Naive thymus-derived CD4-positive, alpha-beta T cell (primary cell): ENCODE measurements at regions not wholly inside any gene's neighbourhood (a gene's known extent, or its start where the extent isn't known, plus 50 kb on each side); places are given as distances from the start of the nearest gene placed in this dataset.

Source experiments
- ATAC-seq: fragments of 150-1000 bp; cut with Tn5 transposase; 2 replicates; pipeline ENCODE4 v1.10.0; 2021; ENCODE audit warnings: mild to moderate bottlenecking, moderate library complexity
- CTCF ChIA-PET: fragments of 350-600 bp; sonication (Branson Sonifier 250); formaldehyde crosslinking; loops from one replicate; lab custom pipeline; 2021; ENCODE audit warnings: antibody characterized with exemption; lab: Charles Lee
- POLR2A ChIA-PET: fragments of 350-600 bp; sonication (Branson Sonifier 250); formaldehyde crosslinking; loops from one replicate; lab custom pipeline; 2021; ENCODE audit warnings: antibody characterized with exemption, inconsistent platforms; lab: Charles Lee
- DNase-seq, 9 donors: peaks; one replicate each; pipeline versions ENCODE4 v3.0.0 to v3.0.0-alpha.2; 2020 to 2022; ENCODE audit warnings: mixed read lengths in 1 of 9
- H3K27ac ChIP-seq: one replicate; pipeline ENCODE4 v1.7.0; 2013; ENCODE audit warnings: mild to moderate bottlenecking, low read depth, low read length, moderate library complexity
- H3K27me3 ChIP-seq, 2 donors: one replicate each; pipeline ENCODE4 v1.7.0; 2013; ENCODE audit warnings: low read length in 2 of 2, mild to moderate bottlenecking in 2 of 2, moderate library complexity in 2 of 2; ENCODE audit not compliant: control insufficient read depth in 2 of 2, insufficient read depth in 2 of 2
- H3K36me3 ChIP-seq, 3 experiments: 1 replicate in 2 of 3; 2 replicates in 1 of 3; pipeline ENCODE4 v1.7.0; 2013; ENCODE audit warnings: low read length in 3 of 3, mild to moderate bottlenecking in 3 of 3, moderate library complexity in 1 of 3; ENCODE audit not compliant: insufficient read depth in 3 of 3, control insufficient read depth in 2 of 3
- H3K4me1 ChIP-seq, 2 donors: one replicate each; pipeline ENCODE4 v1.7.0; 2013; ENCODE audit warnings: low read length in 2 of 2, mild to moderate bottlenecking in 2 of 2, moderate library complexity in 1 of 2; ENCODE audit not compliant: control insufficient read depth in 2 of 2, insufficient read depth in 2 of 2
- H3K4me3 ChIP-seq: 2 replicates; pipeline ENCODE4 v1.7.0; 2013; ENCODE audit warnings: mild to moderate bottlenecking, low read length
- H3K9me3 ChIP-seq, 3 experiments: 1 replicate in 2 of 3; 2 replicates in 1 of 3; pipeline ENCODE4 v1.7.0; 2013; ENCODE audit warnings: low read length in 3 of 3; ENCODE audit not compliant: control insufficient read depth in 2 of 3
- H3K27ac Mint-ChIP-seq, 9 donors: one replicate each; pipeline ENCODE4 v1.8.0; 2020 to 2022; ENCODE audit warnings: mixed read lengths in 9 of 9, mild to moderate bottlenecking in 8 of 9, moderate library complexity in 5 of 9, inconsistent platforms in 2 of 9
- H3K27me3 Mint-ChIP-seq, 5 donors: one replicate each; pipeline ENCODE4 v1.8.0; 2021 to 2022; ENCODE audit warnings: mixed read lengths in 5 of 5, mild to moderate bottlenecking in 1 of 5
- H3K36me3 Mint-ChIP-seq, 5 donors: one replicate each; pipeline ENCODE4 v1.8.0; 2020 to 2022; ENCODE audit warnings: mixed read lengths in 5 of 5, mild to moderate bottlenecking in 3 of 5, inconsistent platforms in 1 of 5
- H3K4me1 Mint-ChIP-seq, 7 donors: one replicate each; pipeline ENCODE4 v1.8.0; 2020 to 2022; ENCODE audit warnings: mixed read lengths in 7 of 7, mild to moderate bottlenecking in 3 of 7, inconsistent platforms in 1 of 7
- H3K4me3 Mint-ChIP-seq, 10 donors: one replicate each; pipeline ENCODE4 v1.8.0; 2020 to 2022; ENCODE audit warnings: mild to moderate bottlenecking in 10 of 10, mixed read lengths in 10 of 10, moderate library complexity in 6 of 10, inconsistent platforms in 2 of 10
- H3K9me3 Mint-ChIP-seq, 11 donors: one replicate each; pipeline ENCODE4 v1.8.0; 2020 to 2022; ENCODE audit warnings: mixed read lengths in 11 of 11, mild to moderate bottlenecking in 4 of 11, inconsistent platforms in 1 of 11, moderate library complexity in 1 of 11
- intact Hi-C, 2 donors: fragments of 100-400 bp; cut with micrococcal nuclease; formaldehyde crosslinking; loops; one replicate each; pipeline ENCODE4 v1.15.1; 2023

DNA sequence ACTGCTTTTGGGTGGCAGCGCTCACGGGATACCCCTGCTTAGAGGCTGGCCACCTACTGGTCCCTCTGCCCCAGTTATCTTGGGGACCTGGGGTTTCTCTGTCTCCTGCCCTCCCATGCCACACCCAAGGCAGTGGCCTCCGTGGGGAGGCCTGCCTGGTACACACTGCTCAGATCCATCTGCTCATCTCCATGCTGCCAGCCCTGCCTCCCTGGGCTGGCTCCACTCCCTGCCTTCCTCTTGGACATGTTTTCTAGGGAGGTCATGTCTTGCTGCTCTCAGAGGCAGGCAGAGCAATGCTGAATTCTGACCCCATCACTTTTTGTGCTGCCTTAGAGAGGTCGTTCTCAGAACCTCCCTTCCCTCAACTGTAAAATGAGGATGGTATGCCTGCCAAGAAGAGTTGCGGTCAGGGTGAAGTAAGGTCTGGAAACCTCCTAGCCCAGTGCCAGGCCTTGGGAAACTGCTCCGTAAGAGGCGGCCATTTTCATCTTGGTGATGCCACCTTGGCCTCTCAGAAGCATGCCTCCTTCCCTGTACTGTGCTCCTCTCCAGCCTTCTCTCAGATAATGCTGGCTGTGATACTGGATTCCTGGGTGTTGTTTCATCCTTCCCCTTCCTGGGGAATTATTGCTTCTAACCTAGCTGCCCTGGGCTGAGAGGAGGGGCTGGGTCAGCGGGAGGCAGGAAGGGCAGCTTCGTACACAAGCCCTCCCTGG is 186.4 kb upstream of the ZBED5 start:
- intact Hi-C loops = no loop called here
- Histone ChIP-seq H3K36me3 (no peaks in the 10 kb centered on the region), H3K4me1 (no peaks in the 10 kb centered on the region), H3K27ac (no peak overlapping the region), H3K4me3 (no peak overlapping the region), H3K27me3 (no peaks in the 10 kb centered on the region), H3K9me3 (no peaks in the 10 kb centered on the region)
- H3K27ac Mint-ChIP-seq = no peak overlapping the region
- peaks cover 0 to 1% (median 0%) of the 10 kb centered on the region in 5 donors for H3K27me3 Mint-ChIP-seq
- H3K9me3 Mint-ChIP-seq = no peaks in the 10 kb centered on the region
- POLR2A ChIA-PET = no interaction called here
- DNase-seq (no peak), ATAC-seq (no peak)
- no peaks in the 10 kb centered on the region for H3K36me3 Mint-ChIP-seq
- H3K4me3 Mint-ChIP-seq = no peak overlapping the region
- H3K4me1 Mint-ChIP-seq = peaks cover 0 to 3% (median 0%) of the 10 kb centered on the region in 7 donors
- CTCF ChIA-PET = interaction anchor here (1.1 kb wide), 1 partner anchor 113 kb away, joined by 5 read pairs; no protein-coding TSS in a partner anchor

DNA sequence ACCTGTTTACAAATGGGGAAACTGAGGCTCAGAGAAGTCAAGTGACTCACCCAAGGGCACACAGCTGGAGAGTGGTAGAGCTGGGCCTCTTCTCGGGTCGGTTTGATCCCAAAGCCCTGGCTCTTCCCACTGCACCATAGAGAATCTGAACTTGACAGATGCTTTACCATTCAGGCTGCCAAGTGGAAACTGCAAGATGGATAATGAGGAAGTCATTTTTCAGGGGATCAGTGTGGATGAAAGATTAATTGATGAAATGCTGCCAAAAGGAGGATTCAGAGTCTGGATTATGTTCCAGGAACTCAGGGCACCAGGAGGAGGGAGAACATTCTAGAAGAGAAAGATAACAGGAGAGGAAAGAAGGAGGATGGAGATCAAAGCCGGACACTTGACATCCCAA is 185.9 kb upstream of the ZBED5 start:
- H3K9me3 ChIP-seq = no peaks in the 10 kb centered on the region
- Mint-ChIP-seq H3K4me3 (no peak overlapping the region), H3K36me3 (no peaks in the 10 kb centered on the region), H3K27me3 (peaks cover 0 to 1% (median 0%) of the 10 kb centered on the region in 5 donors), H3K4me1 (peaks cover 0 to 8% (median 2%) of the 10 kb centered on the region in 7 donors), H3K9me3 (no peaks in the 10 kb centered on the region), H3K27ac (peak overlapping the region in 2 of 9 donors; percentile 12 to 67)
- CTCF ChIA-PET = interaction anchor here (0.9 to 1.1 kb wide), 2 partner anchors 105 to 114 kb away, joined by 5 read pairs; no protein-coding TSS in a partner anchor
- no peaks in the 10 kb centered on the region for H3K4me1 ChIP-seq
- intact Hi-C loops = no loop called here
- ATAC-seq = no peak
- no peaks in the 10 kb centered on the region for H3K27me3 ChIP-seq
- no peak overlapping the region for H3K27ac ChIP-seq
- H3K36me3 ChIP-seq = no peaks in the 10 kb centered on the region
- POLR2A ChIA-PET = interaction anchor here (0.9 kb wide), 1 partner anchor 114 kb away, joined by 3 read pairs; no protein-coding TSS in a partner anchor
- DNase-seq = no peak
- no peak overlapping the region for H3K4me3 ChIP-seq

DNA sequence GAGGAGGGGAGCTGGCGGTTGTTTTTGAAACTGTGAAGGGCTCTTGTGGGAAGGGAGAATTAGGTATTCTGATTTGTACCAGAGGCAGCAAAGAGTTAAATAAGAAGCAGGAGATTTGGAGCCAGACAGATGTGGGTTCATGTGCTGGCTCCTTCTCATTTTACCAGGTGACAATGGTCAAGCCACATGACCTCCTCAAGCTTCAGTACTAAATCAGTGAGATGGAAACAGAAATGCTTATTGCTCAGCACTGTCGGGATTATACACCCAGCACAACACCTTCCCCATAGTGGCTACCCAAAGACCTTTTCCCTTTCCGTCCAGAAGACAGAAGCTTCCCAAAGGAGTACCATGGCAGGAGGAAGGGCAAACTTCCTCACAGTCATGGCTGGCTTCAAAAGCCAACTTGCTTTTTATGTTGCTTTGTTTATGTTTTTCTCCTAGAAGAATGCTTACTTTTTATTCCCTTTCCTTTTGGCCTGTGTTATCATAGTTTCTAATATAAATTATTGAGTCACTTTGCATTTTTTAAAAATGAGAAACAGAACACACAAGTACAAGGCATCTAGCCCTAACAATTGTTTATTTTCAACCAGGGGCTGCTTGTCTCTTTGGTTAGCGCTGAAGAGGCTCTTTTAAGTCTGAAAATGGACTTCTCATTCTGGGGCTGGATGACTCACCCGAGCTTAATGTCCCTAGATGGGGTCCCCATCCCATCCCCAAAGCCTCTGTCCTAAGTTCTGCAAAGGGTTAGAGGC is 181.5 kb upstream of the ZBED5 start:
- H3K4me3 ChIP-seq = no peak overlapping the region
- Mint-ChIP-seq H3K36me3 (no peaks in the 10 kb centered on the region), H3K4me3 (no peak overlapping the region), H3K27ac (peak overlapping the region in 3 of 9 donors; percentile 2 to 88 (median 10)), H3K27me3 (peaks cover 0 to 1% (median 0%) of the 10 kb centered on the region in 5 donors), H3K9me3 (no peaks in the 10 kb centered on the region), H3K4me1 (peaks cover 0 to 38% (median 25%) of the 10 kb centered on the region in 7 donors)
- intact Hi-C loops = loop anchor here in 1 of 2 donors (5.0 kb wide), 1 partner anchor 38 kb away; no protein-coding TSS in a partner anchor
- H3K9me3 ChIP-seq = no peaks in the 10 kb centered on the region
- DNase-seq = no peak
- ATAC-seq = no peak
- no peaks in the 10 kb centered on the region for H3K36me3 ChIP-seq
- POLR2A ChIA-PET = interaction anchor here (1.8 to 2.7 kb wide), 3 partner anchors 107 to 118 kb away, joined by 4 to 16 read pairs (median 13); no protein-coding TSS in a partner anchor
- no peaks in the 10 kb centered on the region for H3K27me3 ChIP-seq
- H3K4me1 ChIP-seq = peaks cover 0 to 15% of the 10 kb centered on the region in 2 donors
- no peak overlapping the region for H3K27ac ChIP-seq
- CTCF ChIA-PET = interaction anchor here (3.1 to 9.3 kb wide), 3 partner anchors 11 to 119 kb away, joined by 24 to 210 read pairs (median 69); no protein-coding TSS in a partner anchor

DNA sequence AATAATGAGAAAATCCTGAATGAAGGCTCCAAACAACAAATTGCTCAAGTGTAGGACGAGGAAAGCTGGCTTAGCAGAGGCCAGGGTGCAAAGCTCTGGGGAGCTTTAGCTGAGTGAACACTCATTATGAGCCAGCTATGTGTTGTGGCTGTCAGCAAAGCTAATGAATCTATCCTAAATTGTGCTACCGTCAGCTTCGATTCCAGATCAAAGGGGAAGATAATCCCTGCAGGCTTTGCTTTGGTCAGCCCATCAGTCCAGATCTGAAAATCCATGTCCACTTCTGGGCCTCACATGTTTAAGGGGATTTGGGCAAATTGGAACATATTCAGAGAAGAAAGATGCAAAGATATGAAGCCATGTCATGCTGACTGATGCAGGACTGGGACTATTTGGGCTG is 180.9 kb upstream of the ZBED5 start:
- Mint-ChIP-seq H3K27me3 (peaks cover 0 to 1% (median 0%) of the 10 kb centered on the region in 5 donors), H3K4me3 (no peak overlapping the region), H3K36me3 (no peaks in the 10 kb centered on the region), H3K27ac (peak overlapping the region in 4 of 9 donors; percentile 2 to 88 (median 34)), H3K4me1 (peaks cover 0 to 38% (median 25%) of the 10 kb centered on the region in 7 donors), H3K9me3 (no peaks in the 10 kb centered on the region)
- no peak for ATAC-seq
- no peaks in the 10 kb centered on the region for H3K9me3 ChIP-seq
- CTCF ChIA-PET = interaction anchor here (0.6 to 9.3 kb wide), 6 partner anchors 11 to 120 kb away, joined by 3 to 210 read pairs (median 14); no protein-coding TSS in a partner anchor
- no peaks in the 10 kb centered on the region for H3K36me3 ChIP-seq
- H3K4me1 ChIP-seq = peaks cover 0 to 15% of the 10 kb centered on the region in 2 donors
- H3K27me3 ChIP-seq = no peaks in the 10 kb centered on the region
- no peak overlapping the region for H3K27ac ChIP-seq
- no peak for DNase-seq
- intact Hi-C loops = loop anchor here in 1 of 2 donors (5.0 kb wide), 1 partner anchor 39 kb away; no protein-coding TSS in a partner anchor
- H3K4me3 ChIP-seq = no peak overlapping the region
- POLR2A ChIA-PET = interaction anchor here (1.8 to 2.7 kb wide), 3 partner anchors 107 to 118 kb away, joined by 4 to 16 read pairs (median 13); no protein-coding TSS in a partner anchor

DNA sequence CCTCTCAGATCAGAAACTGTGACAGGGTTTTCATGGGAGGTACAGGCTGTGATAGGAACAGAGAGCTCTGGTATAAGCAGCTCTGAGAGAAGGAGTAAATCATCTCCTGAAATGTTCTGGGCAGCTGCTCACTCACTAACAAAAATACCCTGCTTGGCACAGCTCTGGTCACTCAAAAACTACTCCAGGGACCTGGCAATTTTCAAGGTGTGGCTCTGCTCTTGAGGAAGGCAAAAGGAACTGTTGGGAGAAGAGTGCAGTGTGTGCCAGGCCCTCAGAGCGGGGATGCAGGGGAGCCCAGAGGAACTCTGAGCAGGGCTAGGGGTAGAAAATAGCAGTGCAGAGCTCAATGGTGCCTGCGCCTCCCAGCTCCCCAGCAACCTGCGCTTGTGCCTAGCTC is 180.5 kb upstream of the ZBED5 start:
- intact Hi-C loops = loop anchor here in 1 of 2 donors (5.0 kb wide), 1 partner anchor 39 kb away; no protein-coding TSS in a partner anchor
- H3K27me3 ChIP-seq = no peaks in the 10 kb centered on the region
- H3K4me1 ChIP-seq = peaks cover 0 to 15% of the 10 kb centered on the region in 2 donors
- ATAC-seq (no peak), DNase-seq (no peak)
- peaks cover 0 to 38% (median 25%) of the 10 kb centered on the region in 7 donors for H3K4me1 Mint-ChIP-seq
- CTCF ChIA-PET = interaction anchor here (0.6 to 9.3 kb wide), 11 partner anchors 10 to 245 kb away, joined by 3 to 210 read pairs (median 4); no protein-coding TSS in a partner anchor
- H3K36me3 ChIP-seq = no peaks in the 10 kb centered on the region
- peaks cover 0 to 5% (median 0%) of the 10 kb centered on the region in 5 donors for H3K27me3 Mint-ChIP-seq
- H3K4me3 Mint-ChIP-seq = no peak overlapping the region
- no peaks in the 10 kb centered on the region for H3K36me3 Mint-ChIP-seq
- POLR2A ChIA-PET = interaction anchor here (0.6 to 2.7 kb wide), 4 partner anchors 108 to 1328 kb away, joined by 3 to 16 read pairs (median 8); no protein-coding TSS in a partner anchor
- no peaks in the 10 kb centered on the region for H3K9me3 ChIP-seq
- no peaks in the 10 kb centered on the region for H3K9me3 Mint-ChIP-seq
- H3K4me3 ChIP-seq = no peak overlapping the region
- peak overlapping the region in 4 of 9 donors; percentile 10 to 80 (median 56) for H3K27ac Mint-ChIP-seq
- H3K27ac ChIP-seq = no peak overlapping the region
